Vagina (tissue), 2 donors: ENCODE measurements at regions not wholly inside any gene's neighbourhood (a gene's known extent, or its start where the extent isn't known, plus 50 kb on each side); places are given as distances from the start of the nearest gene placed in this dataset.

Experiments used
- POLR2A ChIP-seq, 2 donors: fragments of 450-650 bp; IDR thresholded peaks; one replicate each; pipeline ENCODE4 v1.6.1; 2017; ENCODE audit warnings: antibody characterized with exemption in 2 of 2, mild to moderate bottlenecking in 2 of 2, moderate library complexity in 2 of 2
- TF ChIP-seq, protein P1 (sequence below), 3 experiments: fragments of 450-650 bp in 2 of 3; fragments of 200-600 bp in 1 of 3; sonication (generic) in 1 of 3; IDR thresholded peaks; one replicate each; pipeline ENCODE4 v1.5.1; 2017 to 2019; ENCODE audit warnings: antibody characterized with exemption in 3 of 3, mild to moderate bottlenecking in 2 of 3, moderate library complexity in 2 of 3

GRCh38 chr10:114708084-114708483 is 50.0 kb upstream of the ABLIM1 start:
- TF ChIP-seq, protein P1, sequence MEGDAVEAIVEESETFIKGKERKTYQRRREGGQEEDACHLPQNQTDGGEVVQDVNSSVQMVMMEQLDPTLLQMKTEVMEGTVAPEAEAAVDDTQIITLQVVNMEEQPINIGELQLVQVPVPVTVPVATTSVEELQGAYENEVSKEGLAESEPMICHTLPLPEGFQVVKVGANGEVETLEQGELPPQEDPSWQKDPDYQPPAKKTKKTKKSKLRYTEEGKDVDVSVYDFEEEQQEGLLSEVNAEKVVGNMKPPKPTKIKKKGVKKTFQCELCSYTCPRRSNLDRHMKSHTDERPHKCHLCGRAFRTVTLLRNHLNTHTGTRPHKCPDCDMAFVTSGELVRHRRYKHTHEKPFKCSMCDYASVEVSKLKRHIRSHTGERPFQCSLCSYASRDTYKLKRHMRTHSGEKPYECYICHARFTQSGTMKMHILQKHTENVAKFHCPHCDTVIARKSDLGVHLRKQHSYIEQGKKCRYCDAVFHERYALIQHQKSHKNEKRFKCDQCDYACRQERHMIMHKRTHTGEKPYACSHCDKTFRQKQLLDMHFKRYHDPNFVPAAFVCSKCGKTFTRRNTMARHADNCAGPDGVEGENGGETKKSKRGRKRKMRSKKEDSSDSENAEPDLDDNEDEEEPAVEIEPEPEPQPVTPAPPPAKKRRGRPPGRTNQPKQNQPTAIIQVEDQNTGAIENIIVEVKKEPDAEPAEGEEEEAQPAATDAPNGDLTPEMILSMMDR (IDR thresholded peaks at IDR 0.05), result no peak
- no peak for TF ChIP-seq POLR2A (IDR thresholded peaks at IDR 0.05)
